IMR-90 (cell line): ENCODE measurements at regions not wholly inside any gene's neighbourhood (a gene's known extent, or its start where the extent isn't known, plus 50 kb on each side); places are given as distances from the start of the nearest gene placed in this dataset.

Source experiments
- BHLHE40 ChIP-seq: fragments of 150-350 bp; IDR thresholded peaks from 2 replicates; pipeline ENCODE4 v1.6.1; 2016; ENCODE audit warnings: mild to moderate bottlenecking, low read depth, low read length
- CEBPB ChIP-seq: IDR thresholded peaks from 2 replicates; pipeline ENCODE4 v1.6.1; 2012; ENCODE audit warnings: low read depth, low read length, improper control_type of control experiment
- CTCF ChIP-seq: conservative IDR thresholded peaks from 2 replicates; pipeline ENCODE4 v1.5.1; 2012; ENCODE audit warnings: mild to moderate bottlenecking, low read depth, low read length, improper control_type of control experiment
- FOS ChIP-seq: fragments of 150-350 bp; IDR thresholded peaks from 2 replicates; pipeline ENCODE4 v1.6.1; 2016; ENCODE audit warnings: low read depth, low read length
- MXI1 ChIP-seq: IDR thresholded peaks from 2 replicates; pipeline ENCODE4 v1.6.1; 2012; ENCODE audit warnings: low read depth, mild to moderate bottlenecking, low read length, moderate library complexity, borderline replicate concordance
- NFE2L2 ChIP-seq: fragments of 150-350 bp; IDR thresholded peaks from 2 replicates; pipeline ENCODE4 v1.6.1; 2016; ENCODE audit warnings: low read depth, mild to moderate bottlenecking, low read length
- POLR2A ChIP-seq: IDR thresholded peaks from 2 replicates; pipeline ENCODE4 v1.6.1; 2012; ENCODE audit warnings: mild to moderate bottlenecking, low read depth, low read length
- RAD21 ChIP-seq: IDR thresholded peaks from 2 replicates; pipeline ENCODE4 v1.6.1; 2012; ENCODE audit warnings: low read length, improper control_type of control experiment
- RCOR1 ChIP-seq: IDR thresholded peaks from 2 replicates; pipeline ENCODE4 v1.6.1; 2012; ENCODE audit warnings: mild to moderate bottlenecking, low read length, improper control_type of control experiment; ENCODE audit not compliant: insufficient replicate concordance
- RFX5 ChIP-seq: IDR thresholded peaks from 2 replicates; pipeline ENCODE4 v1.8.0; 2012; ENCODE audit warnings: low read depth, mild to moderate bottlenecking, low read length, moderate library complexity
- SMC3 ChIP-seq: fragments of 150-350 bp; IDR thresholded peaks from 2 replicates; pipeline ENCODE4 v1.6.1; 2016; ENCODE audit warnings: low read depth, mild to moderate bottlenecking, antibody characterized with exemption, low read length, moderate library complexity
- USF2 ChIP-seq: fragments of 150-350 bp; IDR thresholded peaks from 2 replicates; pipeline ENCODE4 v1.6.1; 2017; ENCODE audit warnings: mild to moderate bottlenecking, antibody characterized with exemption, low read length, low read depth

- TF ChIP-seq CTCF (no peak), RCOR1 (no peak), CEBPB (no peak), POLR2A (no peak), RAD21 (no peak), NFE2L2 (no peak), RFX5 (no peak), FOS (no peak), SMC3 (no peak), USF2 (no peak), MXI1 (no peak), BHLHE40 (no peak)
Measured at GRCh38 chr16:86930001-86930400, 351.7 kb downstream of the FOXL1 start.
